ENCODE measurements at regions not wholly inside any gene's neighbourhood (a gene's known extent, or its start where the extent isn't known, plus 50 kb on each side); places are given as distances from the start of the nearest gene placed in this dataset.

GRCh38 chr17:77746896-77747554 lies 211.5 kb upstream of the TNRC6C start:
- TF ChIP-seq POLR2A (IDR thresholded peaks at IDR 0.05): no peak
- TF ChIP-seq POLR2AphosphoS5 (IDR thresholded peaks at IDR 0.05; ENCODE audit: insufficient read depth in 1 of 2, low read depth in 1 of 2): no peak
- TF ChIP-seq CTCF (IDR thresholded peaks at IDR 0.05): no peak

All from vagina (tissue), 2 donors.